H1 (cell line): ENCODE measurements at regions not wholly inside any gene's neighbourhood (a gene's known extent, or its start where the extent isn't known, plus 50 kb on each side); places are given as distances from the start of the nearest gene placed in this dataset.

Experiments used
- CTCF ChIA-PET: fragments of 300-600 bp; sonication (Branson Sonifier 250); formaldehyde crosslinking; loops from one replicate; lab custom pipeline; 2021; ENCODE audit not compliant: partially characterized antibody; lab: Charles Lee
- POLR2A ChIA-PET: fragments of 300-600 bp; sonication (Branson Sonifier 250); formaldehyde crosslinking; loops from one replicate; lab custom pipeline; 2021; ENCODE audit warnings: inconsistent platforms; ENCODE audit not compliant: partially characterized antibody; lab: Charles Lee
- DNase-seq, 2 experiments: peaks; one replicate each; pipeline versions ENCODE4 v3.0.0 to v3.0.0-alpha.2; 2010 to 2022; ENCODE audit warnings: low spot score in 2 of 2, low read depth in 1 of 2, mixed read lengths in 1 of 2
- FAIRE-seq: peaks from 2 replicates; lab custom pipeline; 2011; peaks lifted over from hg19 to GRCh38; lab: Jason Lieb, UNC
- H2AFZ ChIP-seq: 2 replicates; pipeline ENCODE4 v1.8.1; 2012; ENCODE audit warnings: low read length, inconsistent platforms
- H2AK5ac ChIP-seq: 2 replicates; pipeline ENCODE4 v1.6.1; 2013; ENCODE audit warnings: low read depth, low read length
- H2BK120ac ChIP-seq: replicated peaks from 2 replicates; pipeline ENCODE3; 2013; ENCODE audit warnings: low read depth, low read length, inconsistent platforms
- H2BK12ac ChIP-seq: 2 replicates; pipeline ENCODE4 v1.6.1; 2013; ENCODE audit warnings: low read depth, low read length
- H2BK15ac ChIP-seq: 2 replicates; pipeline ENCODE4 v1.6.1; 2013; ENCODE audit warnings: low read length
- H2BK20ac ChIP-seq: 2 replicates; pipeline ENCODE4 v1.6.1; 2013; ENCODE audit warnings: low read length
- H2BK5ac ChIP-seq: 2 replicates; pipeline ENCODE4 v1.6.1; 2013; ENCODE audit warnings: low read depth, low read length
- H3K14ac ChIP-seq: 2 replicates; pipeline ENCODE4 v1.6.1; 2013; ENCODE audit warnings: inconsistent platforms; ENCODE audit not compliant: insufficient read length
- H3K18ac ChIP-seq: 2 replicates; pipeline ENCODE4 v1.6.1; 2013; ENCODE audit warnings: low read length; ENCODE audit errors: extremely low read depth
- H3K23ac ChIP-seq: 2 replicates; pipeline ENCODE4 v1.6.1; 2013; ENCODE audit warnings: inconsistent platforms; ENCODE audit not compliant: insufficient read length
- H3K23me2 ChIP-seq: 2 replicates; pipeline ENCODE4 v1.6.1; 2013; ENCODE audit warnings: low read depth, low read length
- H3K27ac ChIP-seq: 2 replicates; pipeline ENCODE4 v1.6.1; 2011; ENCODE audit warnings: low read depth, low read length, inconsistent platforms
- H3K27me3 ChIP-seq, 4 experiments: replicated peaks in 1 of 4; 1 replicate in 1 of 4; 2 replicates in 3 of 4; pipeline versions ENCODE4 v1.6.1 to v1.8.1; 2011 to 2013; ENCODE audit warnings: low read length in 3 of 4, mild to moderate bottlenecking in 3 of 4, inconsistent platforms in 2 of 4, mixed read lengths in 2 of 4, moderate library complexity in 1 of 4; ENCODE audit not compliant: control insufficient read depth in 3 of 4, insufficient read depth in 3 of 4; ENCODE audit errors: extremely low read depth in 1 of 4
- H3K36me3 ChIP-seq, 4 experiments: 2 replicates each; pipeline versions ENCODE4 v1.6.1 to v1.8.1; 2011 to 2013; ENCODE audit warnings: mild to moderate bottlenecking in 4 of 4, low read length in 3 of 4, moderate library complexity in 2 of 4, control low read depth in 1 of 4, inconsistent platforms in 1 of 4; ENCODE audit not compliant: insufficient read depth in 4 of 4, control insufficient read depth in 2 of 4
- H3K4ac ChIP-seq: replicated peaks from 2 replicates; pipeline ENCODE3; 2013; ENCODE audit warnings: low read length, low read depth, mixed read lengths, inconsistent platforms; ENCODE audit not compliant: insufficient read length
- H3K4me1 ChIP-seq, 4 experiments: replicated peaks in 1 of 4; 1 replicate in 1 of 4; 2 replicates in 3 of 4; pipeline versions ENCODE4 v1.6.1 to v1.8.1; 2011 to 2013; ENCODE audit warnings: low read length in 3 of 4, inconsistent platforms in 2 of 4, mixed read lengths in 1 of 4; ENCODE audit not compliant: insufficient read depth in 4 of 4, control insufficient read depth in 3 of 4
- H3K4me2 ChIP-seq, 2 experiments: 2 replicates each; pipeline versions ENCODE4 v1.6.1 to v1.8.1; 2011 to 2013; ENCODE audit warnings: low read depth in 2 of 2, low read length in 2 of 2, control low read depth in 1 of 2, inconsistent platforms in 1 of 2, mild to moderate bottlenecking in 1 of 2; ENCODE audit not compliant: insufficient read depth in 1 of 2
- H3K4me3 ChIP-seq, 4 experiments: fragments of 200-600, 300-600 bp in 1 of 4; sonication (generic), shearing (Covaris generic), sonication (Bioruptor Twin) in 1 of 4; 2 replicates each; pipeline versions ENCODE4 v1.5.1 to v1.8.1; 2011 to 2016; ENCODE audit warnings: low read length in 4 of 4, low read depth in 3 of 4, control low read depth in 2 of 4, inconsistent platforms in 2 of 4, mild to moderate bottlenecking in 2 of 4, mixed read lengths in 1 of 4, moderate library complexity in 1 of 4; ENCODE audit not compliant: insufficient read depth in 2 of 4; ENCODE audit errors: extremely low read depth in 1 of 4
- H3K56ac ChIP-seq: replicated peaks from 2 replicates; pipeline ENCODE3; 2013; ENCODE audit warnings: low read depth, mild to moderate bottlenecking, mixed read lengths, low read length, inconsistent platforms; ENCODE audit not compliant: insufficient read length
- H3K79me1 ChIP-seq: 2 replicates; pipeline ENCODE4 v1.6.1; 2013; ENCODE audit warnings: low read depth, low read length, control low read depth
- H3K79me2 ChIP-seq, 2 experiments: 2 replicates each; pipeline versions ENCODE4 v1.6.1 to v1.8.1; 2012 to 2013; ENCODE audit warnings: low read length in 2 of 2, mild to moderate bottlenecking in 2 of 2, inconsistent platforms in 1 of 2; ENCODE audit not compliant: insufficient read depth in 2 of 2, control insufficient read depth in 1 of 2
- H3K9ac ChIP-seq, 4 experiments: replicated peaks in 1 of 4; 1 replicate in 1 of 4; 2 replicates in 3 of 4; pipeline versions ENCODE4 v1.6.1 to v1.8.1; 2011 to 2013; ENCODE audit warnings: low read depth in 3 of 4, low read length in 3 of 4, control low read depth in 2 of 4, mild to moderate bottlenecking in 2 of 4, moderate library complexity in 2 of 4, inconsistent platforms in 1 of 4; ENCODE audit errors: extremely low read depth in 1 of 4
- H3K9me3 ChIP-seq, 2 experiments: 2 replicates each; pipeline versions ENCODE4 v1.6.1 to v1.8.1; 2012 to 2013; ENCODE audit warnings: mild to moderate bottlenecking in 2 of 2, moderate library complexity in 2 of 2, control low read depth in 1 of 2, inconsistent platforms in 1 of 2, low read depth in 1 of 2, low read length in 1 of 2, mixed read lengths in 1 of 2; ENCODE audit not compliant: insufficient read depth in 2 of 2
- H4K20me1 ChIP-seq, 2 experiments: replicated peaks in 1 of 2; 2 replicates each; pipeline versions ENCODE3 to v1.8.1; 2011 to 2013; ENCODE audit warnings: inconsistent platforms in 2 of 2, low read length in 2 of 2, mild to moderate bottlenecking in 1 of 2; ENCODE audit not compliant: insufficient read depth in 2 of 2, control insufficient read depth in 1 of 2
- H4K5ac ChIP-seq: 2 replicates; pipeline ENCODE4 v1.6.1; 2013; ENCODE audit warnings: low read length, low read depth, mixed read lengths, inconsistent platforms; ENCODE audit not compliant: insufficient read length
- H4K8ac ChIP-seq: 2 replicates; pipeline ENCODE4 v1.8.0; 2013; ENCODE audit warnings: mild to moderate bottlenecking, moderate library complexity, low read length, inconsistent platforms; ENCODE audit not compliant: insufficient read depth; ENCODE audit errors: extremely low read depth
- H4K91ac ChIP-seq: replicated peaks from 2 replicates; pipeline ENCODE3; 2013; ENCODE audit warnings: low read length, mixed read lengths, inconsistent platforms; ENCODE audit not compliant: insufficient read length
- CEBPB ChIP-seq: IDR thresholded peaks from 2 replicates; pipeline ENCODE4 v1.6.1; 2012; ENCODE audit warnings: low read depth, low read length
- HDAC6 ChIP-seq: IDR thresholded peaks from one replicate; pipeline ENCODE4 v1.7.1; 2012; ENCODE audit warnings: low read depth, mild to moderate bottlenecking, inconsistent platforms, low read length, moderate library complexity
- RBBP5 ChIP-seq: IDR thresholded peaks from 2 replicates; pipeline ENCODE4 v1.7.1; 2012; ENCODE audit warnings: low read depth, mild to moderate bottlenecking, inconsistent platforms, low read length, moderate library complexity, borderline replicate concordance
- RNF2 ChIP-seq: fragments of 200-900, 300-1000 bp; sonication (generic); IDR thresholded peaks from 2 replicates; pipeline ENCODE4 v1.7.1; 2016; ENCODE audit warnings: borderline replicate concordance, low read depth, mild to moderate bottlenecking, antibody characterized with exemption, low read length; ENCODE audit not compliant: poor library complexity, severe bottlenecking; ENCODE audit errors: missing control alignments
- WGBS, 2 experiments: shearing (Covaris generic) in 1 of 2; methylation state at CpG; one replicate each; pipeline versions ENCODE4 v1.1.6 to v1.1.7; 2013 to 2015; ENCODE audit warnings: low lambda C conversion rate in 2 of 2, mixed read lengths in 2 of 2, inconsistent platforms in 1 of 2, low coverage in 1 of 2, missing lambda C conversion rate in 1 of 2; ENCODE audit not compliant: insufficient replicate concordance in 2 of 2, insufficient coverage in 1 of 2, insufficient read length in 1 of 2; ENCODE audit errors: extremely low coverage in 1 of 2, missing lambda C conversion rate in 1 of 2; 5-methylcytosine and 5-hydroxymethylcytosine counted together

- Histone ChIP-seq H3K23me2 (no peaks in the 10 kb centered on the region), H3K79me2 (no peaks in the 10 kb centered on the region), H3K9me3 (no peaks in the 10 kb centered on the region), H2AFZ (no peak overlapping the region), H2AK5ac (no peak overlapping the region), H4K8ac (no peak overlapping the region), H3K14ac (no peak overlapping the region), H3K4ac (no peak overlapping the region), H3K27ac (no peak overlapping the region), H3K4me1 (0 out of 7 replicates have a peak, but pooled peaks cover 0 to 2% (median 0%) of the 10 kb centered on the region in 4 experiments), H3K27me3 (no peaks in the 10 kb centered on the region), H4K91ac (no peak overlapping the region), H3K36me3 (no peaks in the 10 kb centered on the region), H3K23ac (no peak overlapping the region), H2BK20ac (no peak overlapping the region), H3K79me1 (no peaks in the 10 kb centered on the region), H3K56ac (no peak overlapping the region), H2BK15ac (no peak overlapping the region), H3K4me3 (no peak overlapping the region), H3K9ac (no peak overlapping the region), H3K4me2 (no peak overlapping the region), H3K18ac (no peak overlapping the region), H4K20me1 (no peaks in the 10 kb centered on the region), H2BK120ac (no peak overlapping the region), H2BK12ac (no peak overlapping the region), H2BK5ac (no peak overlapping the region), H4K5ac (no peak overlapping the region)
- TF ChIP-seq RNF2 = no peak
- TF ChIP-seq HDAC6 = no peak
- no peak for TF ChIP-seq RBBP5
- TF ChIP-seq CEBPB = peak; percentile 51; the same call in 1 of the 2 replicates
- no peak for FAIRE-seq
- POLR2A ChIA-PET = no interaction called here
- DNase-seq = no peak
- CTCF ChIA-PET = interaction anchor here (1.0 kb wide), 2 partner anchors 162 to 399 kb away, joined by 3 to 5 read pairs; no protein-coding TSS in a partner anchor
- WGBS, 2 experiments = 93% methylated on average over 8 of the region's 8 CpGs; no CpG with 5 or more reads in 1 of the 2 experiments
These were observed 55.9 kb downstream of the ZBTB18 start for GRCh38 chr1:244106837-244107493.
